HCT116 (cell line): ENCODE measurements at regions not wholly inside any gene's neighbourhood (a gene's known extent, or its start where the extent isn't known, plus 50 kb on each side); places are given as distances from the start of the nearest gene placed in this dataset.

Experiments
- ATAC-seq: fragments of 200-7000 bp; cut with Tn5 transposase; 2 replicates; pipeline ENCODE4 v1.9.1; 2020; ENCODE audit warnings: mild to moderate bottlenecking, moderate library complexity
- BruUV-seq: library from RNA; stranded (reverse); fragments of 400-500 nt; replicated peaks from 2 replicates; lab custom pipeline; 2021; lab: Mats Ljungman, UMichigan
- CTCF ChIA-PET: fragments of 300-600 bp; sonication (Branson Sonifier 250); formaldehyde crosslinking; loops from one replicate; lab custom pipeline; 2021; ENCODE audit warnings: antibody characterized with exemption; lab: Charles Lee
- POLR2A ChIA-PET: fragments of 300-600, 350-600 bp; sonication (Branson Sonifier 250); formaldehyde crosslinking; loops from one replicate; lab custom pipeline; 2021; ENCODE audit warnings: antibody characterized with exemption; lab: Charles Lee
- RAD21 ChIA-PET, 2 experiments: fragments of 300-600 bp; sonication (Branson Sonifier 250); formaldehyde crosslinking; loops; one replicate each; lab custom pipeline; 2023; ENCODE audit warnings: low total read pairs in 2 of 2; ENCODE audit not compliant: uncharacterized antibody in 2 of 2, unreplicated experiment in 2 of 2, low non-redundant PET in 1 of 2; lab: Charles Lee
- DNase-seq: peaks from one replicate; pipeline ENCODE4 v3.0.0-alpha.2; 2010; ENCODE audit warnings: low read depth, low spot score
- H2AFZ ChIP-seq: fragments of 200-600 bp; shearing (Covaris generic), sonication (generic); 2 replicates; pipeline ENCODE4 v1.6.1; 2017; ENCODE audit warnings: low read depth, mixed run types, mixed read lengths, antibody characterized with exemption, low read length; ENCODE audit not compliant: poor library complexity, severe bottlenecking
- H3K27ac ChIP-seq: 2 replicates; pipeline ENCODE4 v1.5.1; 2012; ENCODE audit warnings: low read depth, low read length
- H3K27me3 ChIP-seq: fragments of 200-600 bp; sonication (generic); 2 replicates; pipeline ENCODE4 v1.6.1; 2016; ENCODE audit warnings: mixed run types, low read length, mixed read lengths; ENCODE audit not compliant: insufficient read depth
- H3K36me3 ChIP-seq, 2 experiments: fragments of 200-500 bp in 1 of 2; fragments of 200-600 bp in 1 of 2; sonication (Bioruptor generic) in 1 of 2; sonication (generic) in 1 of 2; 2 replicates each; pipeline versions ENCODE4 v1.5.1 to v1.6.1; 2014 to 2016; ENCODE audit warnings: low read length in 2 of 2, inconsistent platforms in 1 of 2, mixed read lengths in 1 of 2, mixed run types in 1 of 2; ENCODE audit not compliant: insufficient read depth in 2 of 2, control insufficient read depth in 1 of 2
- H3K4me1 ChIP-seq, 2 experiments: fragments of 200-600 bp in 1 of 2; sonication (generic) in 1 of 2; 2 replicates each; pipeline versions ENCODE4 v1.5.1 to v1.6.1; 2012 to 2017; ENCODE audit warnings: low read length in 2 of 2, inconsistent platforms in 1 of 2, mild to moderate bottlenecking in 1 of 2, mixed read lengths in 1 of 2, mixed run types in 1 of 2, moderate library complexity in 1 of 2; ENCODE audit not compliant: insufficient read depth in 2 of 2, control insufficient read depth in 1 of 2
- H3K4me2 ChIP-seq: fragments of 200-600 bp; sonication (generic); 2 replicates; pipeline ENCODE4 v1.6.1; 2017; ENCODE audit warnings: mixed run types, low read length, mixed read lengths
- H3K4me3 ChIP-seq, 2 experiments: fragments of 200-600 bp in 1 of 2; sonication (generic) in 1 of 2; replicated peaks in 1 of 2; 2 replicates each; pipeline ENCODE4 v1.5.1; 2011 to 2016; ENCODE audit warnings: low read length in 2 of 2, control low read depth in 1 of 2, low read depth in 1 of 2, mild to moderate bottlenecking in 1 of 2, mixed read lengths in 1 of 2, mixed run types in 1 of 2
- H3K79me2 ChIP-seq: fragments of 200-600 bp; sonication (generic); 2 replicates; pipeline ENCODE4 v1.6.1; 2017; ENCODE audit warnings: mild to moderate bottlenecking, mixed run types, low read length, moderate library complexity, mixed read lengths; ENCODE audit not compliant: insufficient read depth
- H3K9ac ChIP-seq: fragments of 200-600 bp; sonication (generic); 2 replicates; pipeline ENCODE4 v1.6.1; 2016; ENCODE audit warnings: low read length, mixed read lengths
- H3K9me2 ChIP-seq: fragments of 200-600 bp; sonication (generic), shearing (Covaris generic); 2 replicates; pipeline ENCODE4 v1.6.1; 2017; ENCODE audit warnings: mixed run types, mild to moderate bottlenecking, moderate library complexity; ENCODE audit not compliant: insufficient read depth
- H3K9me3 ChIP-seq, 2 experiments: fragments of 200-500 bp in 1 of 2; fragments of 200-600 bp in 1 of 2; sonication (Bioruptor generic) in 1 of 2; sonication (generic) in 1 of 2; 2 replicates each; pipeline ENCODE4 v1.6.1; 2014 to 2017; ENCODE audit warnings: low read length in 2 of 2, mixed read lengths in 2 of 2, inconsistent platforms in 1 of 2, low read depth in 1 of 2, mild to moderate bottlenecking in 1 of 2, mixed run types in 1 of 2, moderate library complexity in 1 of 2; ENCODE audit not compliant: control insufficient read depth in 1 of 2, insufficient read depth in 1 of 2
- H4K20me1 ChIP-seq: fragments of 200-600 bp; sonication (generic), shearing (Covaris generic); 2 replicates; pipeline ENCODE4 v1.6.1; 2017; ENCODE audit warnings: mixed run types, mild to moderate bottlenecking, moderate library complexity; ENCODE audit not compliant: insufficient read depth
- CBX3 ChIP-seq: IDR thresholded peaks from 2 replicates; pipeline ENCODE4 v1.6.1; 2012; ENCODE audit warnings: low read depth
- CEBPB ChIP-seq: IDR thresholded peaks from 2 replicates; pipeline ENCODE4 v1.6.1; 2012; ENCODE audit warnings: low read depth
- ELF1 ChIP-seq: IDR thresholded peaks from 2 replicates; pipeline ENCODE4 v1.6.1; 2012; ENCODE audit warnings: low read depth, borderline replicate concordance
- EZH2 ChIP-seq: fragments of 200-600 bp; sonication (generic); IDR thresholded peaks from 2 replicates; pipeline ENCODE4 v1.6.1; 2017; ENCODE audit warnings: antibody characterized with exemption, mixed run types
- EZH2phosphoT487 ChIP-seq: fragments of 200-600 bp; IDR thresholded peaks from 2 replicates; pipeline ENCODE4 v1.6.1; 2018; ENCODE audit warnings: antibody characterized with exemption, borderline replicate concordance
- JUND ChIP-seq: IDR thresholded peaks from 2 replicates; pipeline ENCODE4 v1.6.1; 2012
- POLR2A ChIP-seq: IDR thresholded peaks from 2 replicates; pipeline ENCODE4 v1.7.0; 2011; ENCODE audit warnings: borderline replicate concordance; ENCODE audit not compliant: insufficient read depth, insufficient read length; ENCODE audit errors: extremely low read depth
- POLR2AphosphoS5 ChIP-seq: IDR thresholded peaks from 2 replicates; pipeline ENCODE4 v1.6.1; 2011; ENCODE audit warnings: mild to moderate bottlenecking, low read depth, low read length, moderate library complexity
- RAD21 ChIP-seq: IDR thresholded peaks from 2 replicates; pipeline ENCODE4 v1.6.1; 2012; ENCODE audit warnings: low read depth, mild to moderate bottlenecking
- SIN3A ChIP-seq: IDR thresholded peaks from 2 replicates; pipeline ENCODE4 v1.6.1; 2012; ENCODE audit warnings: low read depth
- TCF7L2 ChIP-seq: IDR thresholded peaks from 2 replicates; pipeline ENCODE4 v1.7.0; 2011; ENCODE audit warnings: borderline replicate concordance, inconsistent platforms; ENCODE audit not compliant: insufficient read depth, insufficient read length; ENCODE audit errors: extremely low read depth
- YY1 ChIP-seq: IDR thresholded peaks from 2 replicates; pipeline ENCODE4 v1.6.1; 2011; ENCODE audit warnings: low read length, low read depth, moderate library complexity, mild to moderate bottlenecking; ENCODE audit not compliant: insufficient replicate concordance; ENCODE audit errors: extremely low read depth
- ZFX ChIP-seq: fragments of 450-650 bp; IDR thresholded peaks from 2 replicates; pipeline ENCODE4 v1.6.1; 2017
- intact Hi-C: fragments of 100-400 bp; cut with micrococcal nuclease; formaldehyde crosslinking; loops from 2 replicates; pipeline ENCODE4 v1.10.0; 2022
- TF ChIP-seq, protein P1 (sequence below): IDR thresholded peaks from 2 replicates; pipeline ENCODE4 v1.6.1; 2012; ENCODE audit warnings: low read depth
- TF ChIP-seq, protein P2 (sequence below): IDR thresholded peaks from 2 replicates; pipeline ENCODE4 v1.6.1; 2012
- TF ChIP-seq, protein P3 (sequence below), 3 experiments: fragments of 200-600 bp in 1 of 3; sonication (generic) in 1 of 3; IDR thresholded peaks in 2 of 3; conservative IDR thresholded peaks in 1 of 3; 2 replicates each; pipeline ENCODE4 v1.5.1; 2012 to 2017; ENCODE audit warnings: low read depth in 2 of 3, low read length in 2 of 3, antibody characterized with exemption in 1 of 3, borderline replicate concordance in 1 of 3, control low read depth in 1 of 3, mild to moderate bottlenecking in 1 of 3, mixed read lengths in 1 of 3, mixed run types in 1 of 3, moderate library complexity in 1 of 3; ENCODE audit not compliant: insufficient read depth in 1 of 3
- TF ChIP-seq, protein P4 (sequence below): IDR thresholded peaks from 2 replicates; pipeline ENCODE4 v1.6.1; 2012

DNA sequence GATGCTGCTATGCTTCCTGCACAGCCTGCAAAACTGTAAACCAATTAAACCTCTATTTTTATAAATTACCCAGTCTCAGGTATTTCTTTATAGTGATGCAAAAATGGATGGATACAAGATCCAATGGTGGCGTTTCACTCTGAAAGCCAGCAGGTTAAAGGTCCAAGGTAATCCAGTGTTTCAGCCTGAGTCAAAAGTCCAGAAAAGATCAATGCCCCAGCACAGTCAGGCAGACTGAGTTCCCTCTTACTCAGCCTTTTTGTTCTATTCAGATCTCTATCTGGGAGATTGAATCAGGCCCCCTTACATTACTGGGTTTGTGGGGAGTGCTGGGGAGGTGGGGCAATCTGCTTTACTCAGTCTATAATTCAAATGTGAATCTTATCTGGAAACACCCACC is 464.5 kb downstream of the GXYLT1 start:
- no peak overlapping the region for H3K4me2 ChIP-seq
- no peak overlapping the region for H3K9ac ChIP-seq
- no peaks in the 10 kb centered on the region for H3K4me1 ChIP-seq
- H3K9me2 ChIP-seq = no peaks in the 10 kb centered on the region
- intact Hi-C loops = no loop called here
- CTCF ChIA-PET = no interaction called here
- no peak overlapping the region for H3K4me3 ChIP-seq
- POLR2A ChIA-PET = no interaction called here
- BruUV-seq = no TSS peak
- H3K27me3 ChIP-seq = no peaks in the 10 kb centered on the region
- DNase-seq = no peak
- no peaks in the 10 kb centered on the region for H3K36me3 ChIP-seq
- TF ChIP-seq YY1 = no peak
- TF ChIP-seq ZFX = no peak
- TF ChIP-seq EZH2phosphoT487 = no peak
- TF ChIP-seq, protein P1, sequence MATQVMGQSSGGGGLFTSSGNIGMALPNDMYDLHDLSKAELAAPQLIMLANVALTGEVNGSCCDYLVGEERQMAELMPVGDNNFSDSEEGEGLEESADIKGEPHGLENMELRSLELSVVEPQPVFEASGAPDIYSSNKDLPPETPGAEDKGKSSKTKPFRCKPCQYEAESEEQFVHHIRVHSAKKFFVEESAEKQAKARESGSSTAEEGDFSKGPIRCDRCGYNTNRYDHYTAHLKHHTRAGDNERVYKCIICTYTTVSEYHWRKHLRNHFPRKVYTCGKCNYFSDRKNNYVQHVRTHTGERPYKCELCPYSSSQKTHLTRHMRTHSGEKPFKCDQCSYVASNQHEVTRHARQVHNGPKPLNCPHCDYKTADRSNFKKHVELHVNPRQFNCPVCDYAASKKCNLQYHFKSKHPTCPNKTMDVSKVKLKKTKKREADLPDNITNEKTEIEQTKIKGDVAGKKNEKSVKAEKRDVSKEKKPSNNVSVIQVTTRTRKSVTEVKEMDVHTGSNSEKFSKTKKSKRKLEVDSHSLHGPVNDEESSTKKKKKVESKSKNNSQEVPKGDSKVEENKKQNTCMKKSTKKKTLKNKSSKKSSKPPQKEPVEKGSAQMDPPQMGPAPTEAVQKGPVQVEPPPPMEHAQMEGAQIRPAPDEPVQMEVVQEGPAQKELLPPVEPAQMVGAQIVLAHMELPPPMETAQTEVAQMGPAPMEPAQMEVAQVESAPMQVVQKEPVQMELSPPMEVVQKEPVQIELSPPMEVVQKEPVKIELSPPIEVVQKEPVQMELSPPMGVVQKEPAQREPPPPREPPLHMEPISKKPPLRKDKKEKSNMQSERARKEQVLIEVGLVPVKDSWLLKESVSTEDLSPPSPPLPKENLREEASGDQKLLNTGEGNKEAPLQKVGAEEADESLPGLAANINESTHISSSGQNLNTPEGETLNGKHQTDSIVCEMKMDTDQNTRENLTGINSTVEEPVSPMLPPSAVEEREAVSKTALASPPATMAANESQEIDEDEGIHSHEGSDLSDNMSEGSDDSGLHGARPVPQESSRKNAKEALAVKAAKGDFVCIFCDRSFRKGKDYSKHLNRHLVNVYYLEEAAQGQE = no peak
- TF ChIP-seq, protein P2, sequence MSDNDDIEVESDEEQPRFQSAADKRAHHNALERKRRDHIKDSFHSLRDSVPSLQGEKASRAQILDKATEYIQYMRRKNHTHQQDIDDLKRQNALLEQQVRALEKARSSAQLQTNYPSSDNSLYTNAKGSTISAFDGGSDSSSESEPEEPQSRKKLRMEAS = no peak
- TF ChIP-seq ELF1 = no peak
- no peak for TF ChIP-seq EZH2
- no peak for TF ChIP-seq SIN3A
- no peak for TF ChIP-seq CEBPB
- no peak for TF ChIP-seq POLR2AphosphoS5
- TF ChIP-seq CBX3 = no peak
- no peak for TF ChIP-seq RAD21
- no peak for TF ChIP-seq TCF7L2
- no peak for TF ChIP-seq POLR2A
- TF ChIP-seq, protein P3, sequence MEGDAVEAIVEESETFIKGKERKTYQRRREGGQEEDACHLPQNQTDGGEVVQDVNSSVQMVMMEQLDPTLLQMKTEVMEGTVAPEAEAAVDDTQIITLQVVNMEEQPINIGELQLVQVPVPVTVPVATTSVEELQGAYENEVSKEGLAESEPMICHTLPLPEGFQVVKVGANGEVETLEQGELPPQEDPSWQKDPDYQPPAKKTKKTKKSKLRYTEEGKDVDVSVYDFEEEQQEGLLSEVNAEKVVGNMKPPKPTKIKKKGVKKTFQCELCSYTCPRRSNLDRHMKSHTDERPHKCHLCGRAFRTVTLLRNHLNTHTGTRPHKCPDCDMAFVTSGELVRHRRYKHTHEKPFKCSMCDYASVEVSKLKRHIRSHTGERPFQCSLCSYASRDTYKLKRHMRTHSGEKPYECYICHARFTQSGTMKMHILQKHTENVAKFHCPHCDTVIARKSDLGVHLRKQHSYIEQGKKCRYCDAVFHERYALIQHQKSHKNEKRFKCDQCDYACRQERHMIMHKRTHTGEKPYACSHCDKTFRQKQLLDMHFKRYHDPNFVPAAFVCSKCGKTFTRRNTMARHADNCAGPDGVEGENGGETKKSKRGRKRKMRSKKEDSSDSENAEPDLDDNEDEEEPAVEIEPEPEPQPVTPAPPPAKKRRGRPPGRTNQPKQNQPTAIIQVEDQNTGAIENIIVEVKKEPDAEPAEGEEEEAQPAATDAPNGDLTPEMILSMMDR (IDR thresholded peaks at IDR 0.05 in 2 of 3, conservative IDR thresholded peaks at IDR 0.05 in 1 of 3; ENCODE audit: borderline replicate concordance in 1 of 3, insufficient read depth in 1 of 3, low read depth in 2 of 3, low read length in 2 of 3) = no peak
- TF ChIP-seq, protein P4, sequence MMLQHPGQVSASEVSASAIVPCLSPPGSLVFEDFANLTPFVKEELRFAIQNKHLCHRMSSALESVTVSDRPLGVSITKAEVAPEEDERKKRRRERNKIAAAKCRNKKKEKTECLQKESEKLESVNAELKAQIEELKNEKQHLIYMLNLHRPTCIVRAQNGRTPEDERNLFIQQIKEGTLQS = no peak
- TF ChIP-seq JUND = no peak
- RAD21 ChIA-PET = no interaction called here
- H4K20me1 ChIP-seq = no peaks in the 10 kb centered on the region
- H3K9me3 ChIP-seq = no peaks in the 10 kb centered on the region
- no peaks in the 10 kb centered on the region for H3K79me2 ChIP-seq
- no peak overlapping the region for H2AFZ ChIP-seq
- H3K27ac ChIP-seq = no peak overlapping the region
- no peak for ATAC-seq
